GM23338 (cell line): ENCODE measurements at regions not wholly inside any gene's neighbourhood (a gene's known extent, or its start where the extent isn't known, plus 50 kb on each side); places are given as distances from the start of the nearest gene placed in this dataset.

Experiments
- ATAC-seq: fragments of 200-7000 bp; cut with Tn5 transposase; 3 replicates; pipeline ENCODE4 v1.9.1; 2020
- DNase-seq: peaks from one replicate; pipeline ENCODE4 v3.0.0-alpha.2; 2015; ENCODE audit warnings: low spot score
- H2AFZ ChIP-seq: fragments of 200-600 bp; sonication (generic); 2 replicates; pipeline ENCODE4 v1.8.0; 2016; ENCODE audit warnings: antibody characterized with exemption, mild to moderate bottlenecking, moderate library complexity
- H3F3A ChIP-seq: fragments of 200-600 bp; sonication (generic); replicated peaks from 2 replicates; pipeline ENCODE4 v1.8.0; 2017; ENCODE audit warnings: antibody characterized with exemption, mixed run types, low read depth
- H3K27ac ChIP-seq: fragments of 200-600 bp; sonication (generic); 2 replicates; pipeline ENCODE4 v1.6.1; 2016; ENCODE audit warnings: low read depth
- H3K27me3 ChIP-seq: fragments of 200-600 bp; sonication (generic); 2 replicates; pipeline ENCODE4 v1.8.0; 2016; ENCODE audit warnings: mild to moderate bottlenecking, mixed run types, moderate library complexity; ENCODE audit not compliant: insufficient read depth
- H3K36me3 ChIP-seq: fragments of 200-600 bp; sonication (generic); 2 replicates; pipeline ENCODE4 v1.8.0; 2016; ENCODE audit warnings: mild to moderate bottlenecking; ENCODE audit not compliant: insufficient read depth
- H3K4me1 ChIP-seq: fragments of 200-600 bp; sonication (generic); 2 replicates; pipeline ENCODE4 v1.8.0; 2016; ENCODE audit warnings: mild to moderate bottlenecking, moderate library complexity; ENCODE audit not compliant: insufficient read depth
- H3K4me2 ChIP-seq: fragments of 200-600 bp; sonication (generic); 2 replicates; pipeline ENCODE4 v1.7.1; 2017; ENCODE audit warnings: mixed run types
- H3K4me3 ChIP-seq: fragments of 200-600 bp; sonication (generic); 2 replicates; pipeline ENCODE4 v1.6.1; 2016; ENCODE audit warnings: mixed run types
- H3K79me2 ChIP-seq: fragments of 200-600 bp; sonication (generic); replicated peaks from 2 replicates; pipeline ENCODE4 v1.8.0; 2017; ENCODE audit warnings: mild to moderate bottlenecking; ENCODE audit not compliant: insufficient read depth
- H3K9me2 ChIP-seq: fragments of 200-600 bp; sonication (generic); 2 replicates; pipeline ENCODE4 v1.8.0; 2017; ENCODE audit not compliant: insufficient read depth
- H4K20me1 ChIP-seq: fragments of 200-600 bp; sonication (generic); replicated peaks from 2 replicates; pipeline ENCODE4 v1.8.0; 2017; ENCODE audit warnings: mild to moderate bottlenecking; ENCODE audit not compliant: insufficient read depth
- H3K27ac Mint-ChIP-seq: 2 replicates; pipeline ENCODE4 v1.8.0; 2020; ENCODE audit warnings: inconsistent platforms, mild to moderate bottlenecking, moderate library complexity, mixed read lengths
- H3K27me3 Mint-ChIP-seq: 3 replicates; pipeline ENCODE4 v1.8.0; 2022; ENCODE audit warnings: low read depth, mild to moderate bottlenecking, moderate library complexity, mixed read lengths, inconsistent platforms; ENCODE audit not compliant: insufficient read depth, poor library complexity
- H3K36me3 Mint-ChIP-seq: 3 replicates; pipeline ENCODE4 v1.8.0; 2021; ENCODE audit warnings: low read depth, mild to moderate bottlenecking, inconsistent platforms, moderate library complexity, mixed read lengths
- H3K4me1 Mint-ChIP-seq: 3 replicates; pipeline ENCODE4 v1.8.0; 2020; ENCODE audit warnings: mild to moderate bottlenecking, inconsistent platforms, mixed read lengths
- H3K4me3 Mint-ChIP-seq: 3 replicates; pipeline ENCODE4 v1.8.0; 2021; ENCODE audit warnings: moderate library complexity, mild to moderate bottlenecking, inconsistent platforms, mixed read lengths
- H3K9me3 Mint-ChIP-seq: 3 replicates; pipeline ENCODE4 v1.8.0; 2020; ENCODE audit warnings: moderate library complexity, mild to moderate bottlenecking, inconsistent platforms, mixed read lengths
- CTCF ChIP-seq, 2 experiments: fragments of 200-600 bp in 1 of 2; sonication (generic) in 1 of 2; conservative IDR thresholded peaks; 2 replicates each; pipeline versions ENCODE4 v1.5.1 to v1.6.1; 2016 to 2017; ENCODE audit warnings: antibody characterized with exemption in 2 of 2, low read depth in 2 of 2, mild to moderate bottlenecking in 2 of 2, moderate library complexity in 1 of 2
- JUNB ChIP-seq: IDR thresholded peaks from one replicate; pipeline ENCODE4 v1.6.1; 2016; ENCODE audit warnings: antibody characterized with exemption; ENCODE audit not compliant: unreplicated experiment
- NANOG ChIP-seq: IDR thresholded peaks from 2 replicates; pipeline ENCODE4 v1.6.1; 2016; ENCODE audit warnings: antibody characterized with exemption, borderline replicate concordance
- POLR2AphosphoS5 ChIP-seq: IDR thresholded peaks from 2 replicates; pipeline ENCODE4 v1.6.1; 2016; ENCODE audit warnings: antibody characterized with exemption, low read depth
- STAT1 ChIP-seq: IDR thresholded peaks from one replicate; pipeline ENCODE4 v1.6.1; 2016; ENCODE audit warnings: antibody characterized with exemption; ENCODE audit not compliant: unreplicated experiment
- ZNF331 ChIP-seq: fragments of 250-450 bp; sonication (Bioruptor Pico); IDR thresholded peaks from 2 replicates; pipeline ENCODE4 v1.5.0; 2020; ENCODE audit warnings: low read depth, mild to moderate bottlenecking, moderate library complexity
- ZNF462 ChIP-seq: fragments of 250-450 bp; sonication (Bioruptor Pico); IDR thresholded peaks from 2 replicates; pipeline ENCODE4 v1.5.0; 2020; ENCODE audit warnings: mild to moderate bottlenecking, moderate library complexity

GRCh38 chr4:136219592-136220125 is 1312.6 kb downstream of the PCDH18 start (continued):
- TF ChIP-seq ZNF462 (no peak), JUNB (no peak), ZNF331 (CRISPR knock-in tag) (no peak), POLR2AphosphoS5 (no peak)

- Histone ChIP-seq H3K27me3 (peaks cover 36% of the 10 kb centered on the region), H3K4me3 (no peak overlapping the region)
- H3K4me3 Mint-ChIP-seq: no peak overlapping the region
Observed at GRCh38 chr4:136203199-136203598, 1329.1 kb downstream of the PCDH18 start.

More at GRCh38 chr4:136203199-136203598, 1329.1 kb downstream of the PCDH18 start:
- Histone ChIP-seq H3K27ac (no peak overlapping the region), H3K4me1 (no peaks in the 10 kb centered on the region), H3K4me2 (no peak overlapping the region), H3F3A (no peaks in the 10 kb centered on the region), H2AFZ (no peak overlapping the region), H4K20me1 (no peaks in the 10 kb centered on the region), H3K36me3 (no peaks in the 10 kb centered on the region), H3K79me2 (no peaks in the 10 kb centered on the region), H3K9me2 (no peaks in the 10 kb centered on the region)
- H3K27me3 Mint-ChIP-seq: peaks cover 19% of the 10 kb centered on the region
- H3K9me3 Mint-ChIP-seq: peaks cover 15% of the 10 kb centered on the region
- H3K4me1 Mint-ChIP-seq: peaks cover 2% of the 10 kb centered on the region; the same call in 2 of the 3 replicates
- no peak overlapping the region for H3K27ac Mint-ChIP-seq
- peak; percentile 91 for TF ChIP-seq NANOG
- TF ChIP-seq STAT1: no peak
- no peak for TF ChIP-seq CTCF (conservative IDR thresholded peaks at IDR 0.05; ENCODE audit: low read depth in 2 of 2)
- H3K36me3 Mint-ChIP-seq: peaks cover 16% of the 10 kb centered on the region
- DNase-seq (peak; percentile 44), ATAC-seq (peak; percentile 72)
